NCI-H526 (cell line): ENCODE measurements at regions not wholly inside any gene's neighbourhood (a gene's known extent, or its start where the extent isn't known, plus 50 kb on each side); places are given as distances from the start of the nearest gene placed in this dataset.

Source experiments
- DNase-seq, 2 experiments: peaks; one replicate each; lab custom pipeline; 2025; lab: John Stamatoyannopoulos, UW

- peak in 1 of 2 experiments; percentile 29 for DNase-seq
Measured at GRCh38 chr2:66846887-66847286, 412.0 kb downstream of the MEIS1 start.

DNA sequence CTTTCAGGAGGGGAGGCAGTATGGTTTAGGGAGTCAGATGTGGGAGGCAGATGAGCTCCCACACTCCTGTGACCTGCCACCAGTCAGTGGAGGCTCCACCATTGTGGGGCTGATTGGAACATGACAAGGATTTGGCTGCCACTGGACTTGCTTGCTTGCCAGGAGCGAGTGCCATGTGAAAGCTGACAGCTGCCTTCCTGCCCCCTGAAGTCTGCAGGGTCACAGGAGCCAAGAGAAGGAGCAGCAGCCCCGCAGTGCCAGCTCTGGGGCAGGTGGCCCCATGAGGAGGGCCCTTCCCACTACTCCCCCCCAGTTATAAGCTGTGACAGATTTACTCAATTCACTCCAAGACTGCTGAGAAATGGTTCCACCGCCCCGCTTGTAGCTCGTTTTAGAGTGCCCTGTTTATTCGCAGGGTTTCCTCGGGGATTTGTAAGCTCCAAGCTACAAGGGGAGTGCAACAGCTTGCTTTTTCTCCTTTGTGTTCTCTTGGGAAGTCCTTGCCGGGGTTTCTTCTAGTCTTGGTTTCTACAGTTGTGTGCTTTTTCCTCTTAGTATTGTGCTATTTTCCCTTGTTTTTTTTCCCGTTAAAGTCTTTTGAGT lies 414.3 kb downstream of the MEIS1 start:
- no peak for DNase-seq

DNA sequence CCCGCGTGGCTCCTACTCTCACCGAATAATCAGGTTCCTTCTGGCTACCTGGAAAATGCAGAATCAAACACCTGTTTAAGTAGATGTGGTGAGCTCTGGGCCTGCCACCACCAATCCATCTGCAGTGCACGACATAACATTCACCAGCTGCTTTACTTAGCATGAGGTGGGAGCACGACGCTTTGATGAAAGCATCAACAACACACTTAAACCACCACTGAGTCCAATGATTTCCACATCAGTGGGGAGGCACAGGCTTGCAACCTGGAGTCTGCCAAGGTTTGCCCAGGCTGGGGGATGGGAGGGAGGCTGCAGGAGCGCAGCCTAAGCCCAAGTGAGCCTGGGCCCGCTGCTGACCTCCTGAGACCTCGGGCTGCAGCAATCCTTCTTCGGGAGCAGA lies 415.5 kb downstream of the MEIS1 start:
- DNase-seq: no peak

GRCh38 chr2:66851449-66851872 lies 416.5 kb downstream of the MEIS1 start:
- DNase-seq: no peak

DNA sequence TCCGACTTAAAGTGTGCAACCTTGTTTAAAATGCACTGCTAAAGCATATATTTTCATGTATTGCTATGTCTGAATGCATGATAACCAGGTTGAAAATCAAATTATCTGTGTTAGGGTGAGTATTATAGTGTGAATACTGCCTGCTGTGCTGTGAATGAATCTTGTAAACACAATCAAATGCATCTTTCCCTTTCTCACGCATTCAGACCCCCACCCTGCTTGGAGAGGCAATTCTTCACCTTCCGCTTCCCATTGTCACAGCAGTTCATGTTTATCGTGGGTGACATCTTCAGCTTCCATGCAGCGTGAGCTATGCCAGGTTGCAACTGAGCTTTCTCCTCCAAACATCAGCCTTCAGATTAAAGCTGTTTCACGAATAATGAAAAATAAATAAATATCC lies 418.0 kb downstream of the MEIS1 start:
- no peak for DNase-seq

GRCh38 chr2:66853585-66853984 lies 418.7 kb downstream of the MEIS1 start:
- no peak for DNase-seq

- DNase-seq: peak in 1 of 2 experiments; percentile 18
Measured at GRCh38 chr2:66854298-66854697, 419.4 kb downstream of the MEIS1 start.

GRCh38 chr2:66862885-66863650 lies 428.1 kb downstream of the MEIS1 start:
- DNase-seq: no peak

- no peak for DNase-seq
Measured at GRCh38 chr2:66865161-66865560, 430.2 kb downstream of the MEIS1 start.

DNA sequence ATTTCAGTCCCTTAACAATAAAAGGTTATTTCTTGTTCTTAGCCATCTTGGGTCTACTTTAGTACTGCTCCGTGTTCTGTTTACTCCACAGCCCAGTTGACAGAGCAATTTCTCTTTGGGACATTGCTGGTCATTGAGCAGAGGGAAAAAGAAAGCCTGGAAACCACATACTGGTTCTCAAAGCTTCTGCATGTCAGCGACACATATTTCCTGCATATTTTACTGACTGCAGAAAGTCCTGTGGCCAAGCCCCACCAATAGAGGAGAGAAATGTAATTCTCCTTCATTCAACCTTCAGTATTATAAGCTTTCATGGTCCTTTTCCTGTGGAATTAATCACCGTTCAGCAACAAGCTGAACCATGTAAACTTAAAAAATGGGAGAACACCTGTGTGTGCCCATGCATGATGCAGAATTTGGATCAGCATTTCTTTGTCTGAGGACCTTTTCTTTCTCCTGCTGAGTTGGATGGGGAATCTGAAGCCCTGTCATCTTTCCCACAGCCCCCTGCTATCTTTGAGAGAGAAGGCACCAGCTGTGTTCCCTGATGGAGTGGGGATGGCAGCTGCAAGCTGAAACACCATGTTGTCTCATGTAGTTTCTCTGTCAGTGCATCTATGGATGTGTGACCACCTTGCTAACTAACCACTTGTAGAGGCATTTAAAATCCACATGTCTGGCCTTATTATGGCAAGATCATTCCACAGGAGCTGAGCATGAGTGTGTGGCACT lies 431.6 kb downstream of the MEIS1 start:
- no peak for DNase-seq

DNA sequence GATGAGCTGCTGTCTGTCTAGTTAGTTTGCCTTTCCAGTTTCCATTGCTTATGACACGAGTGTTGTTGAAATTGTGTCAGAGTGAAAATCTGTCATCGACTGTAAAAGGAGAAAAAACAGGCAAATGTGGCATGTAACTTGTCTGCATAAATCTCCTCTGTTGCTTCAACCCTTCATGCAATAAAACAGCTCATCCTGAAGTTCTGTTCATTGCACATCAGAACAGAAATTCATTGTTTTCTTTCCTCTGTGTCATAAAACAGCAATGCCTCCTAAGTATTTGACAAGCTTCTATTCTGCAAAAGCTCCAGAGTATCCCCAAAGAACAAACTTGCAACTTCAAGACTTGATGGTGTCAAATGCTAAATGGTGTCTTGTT lies 432.1 kb downstream of the MEIS1 start:
- DNase-seq: no peak

DNA sequence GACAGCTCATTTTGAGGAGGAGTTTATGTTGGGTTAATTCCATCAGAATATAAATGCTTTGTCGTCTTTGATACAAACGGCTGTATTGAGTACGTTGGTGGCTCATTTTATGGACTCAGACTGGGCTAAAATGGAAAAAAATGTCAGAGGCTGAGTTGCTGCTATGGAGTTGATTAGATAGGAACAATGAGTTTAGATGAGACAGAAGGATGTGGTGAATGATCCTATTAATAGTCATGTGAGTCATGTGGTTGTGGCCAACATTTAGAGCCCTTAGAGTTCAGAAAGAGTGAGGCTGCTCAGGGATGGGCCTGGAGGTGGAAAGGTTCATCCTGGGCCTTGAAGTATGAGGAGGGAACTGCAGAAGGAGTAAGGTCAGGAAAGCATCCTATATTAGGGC lies 434.2 kb downstream of the MEIS1 start:
- no peak for DNase-seq

GRCh38 chr2:66872081-66872985 lies 437.4 kb downstream of the MEIS1 start:
- DNase-seq: no peak

DNA sequence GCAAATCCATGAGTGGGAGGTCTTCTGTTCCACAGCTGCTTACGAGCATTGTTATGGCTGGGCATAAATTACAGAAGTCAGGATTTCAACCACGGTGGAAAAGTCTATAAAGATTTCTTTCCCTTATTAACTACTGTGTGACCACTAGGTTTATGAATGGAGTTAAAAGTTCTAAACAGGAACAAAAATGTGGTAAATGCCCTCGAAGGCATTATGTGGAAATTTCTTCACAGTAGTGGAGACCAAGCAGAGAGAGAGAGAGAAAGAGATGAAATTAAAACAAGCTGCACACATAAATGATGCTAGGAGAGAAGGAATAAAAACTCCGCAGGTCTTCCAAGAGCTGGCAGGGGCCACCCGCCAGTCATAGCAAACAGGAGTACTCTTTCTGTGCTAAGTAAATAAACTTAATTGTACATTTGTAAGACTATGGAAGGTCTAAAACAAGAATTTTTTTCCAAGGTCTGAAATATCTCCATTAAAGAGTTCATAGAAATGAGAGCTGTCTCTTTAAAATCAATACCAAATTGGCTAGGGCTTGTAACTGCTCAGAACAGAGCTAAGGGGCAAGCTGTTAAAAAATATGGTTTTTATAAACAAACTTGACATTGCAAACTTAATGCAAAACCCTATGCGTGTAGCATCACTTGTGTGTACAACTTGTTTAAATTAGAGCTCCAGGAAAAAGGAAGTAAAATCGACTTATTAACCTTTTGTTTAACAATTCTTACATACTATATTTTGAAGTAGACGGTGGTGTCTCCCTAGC lies 438.2 kb downstream of the MEIS1 start:
- DNase-seq: no peak

GRCh38 chr2:66874411-66874810 lies 439.5 kb downstream of the MEIS1 start:
- DNase-seq: no peak

DNA sequence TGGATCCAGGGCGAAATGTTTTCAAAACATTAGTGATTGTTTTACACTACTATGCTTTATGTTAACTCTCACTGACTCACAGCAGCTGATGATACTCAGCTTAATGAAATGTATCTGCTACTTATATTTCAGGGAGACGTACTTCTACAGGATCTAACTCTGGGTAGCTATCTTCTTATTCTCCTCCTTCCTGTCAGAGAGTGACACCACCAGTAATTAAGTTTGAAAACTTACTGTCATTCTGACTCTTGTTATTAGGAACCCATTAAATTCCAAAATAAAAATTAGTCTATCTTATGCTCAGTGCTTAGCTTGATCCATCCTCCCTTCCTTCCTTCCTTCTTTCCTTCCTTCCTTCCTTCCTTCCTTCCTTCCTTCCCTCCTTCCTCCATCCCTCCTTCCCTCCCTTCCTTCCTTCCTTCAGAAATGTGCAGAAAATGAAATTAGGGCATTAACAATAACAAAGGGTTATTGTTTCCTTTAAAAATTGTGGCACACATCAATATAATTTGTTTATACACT lies 441.1 kb downstream of the MEIS1 start:
- DNase-seq: no peak

- DNase-seq: no peak
Measured at GRCh38 chr2:66885775-66886383, 451.0 kb downstream of the MEIS1 start.

DNA sequence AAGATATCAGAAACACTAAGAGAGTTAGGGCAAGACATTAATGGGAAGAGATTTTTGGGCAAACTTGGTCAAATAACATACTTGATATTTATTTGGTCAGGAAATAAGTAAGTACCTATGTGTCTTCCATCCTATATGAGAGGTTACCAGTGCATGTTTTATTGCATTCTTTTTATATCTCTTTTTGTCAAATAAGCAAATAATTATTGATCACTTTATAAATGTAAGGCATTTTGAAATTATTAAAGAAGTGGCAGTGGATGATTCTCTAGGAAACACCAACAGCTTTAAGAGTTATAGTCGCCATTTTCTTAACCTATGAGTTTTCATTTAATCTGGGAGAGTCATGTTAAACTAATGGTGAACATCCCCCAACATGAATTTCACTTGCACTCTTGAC lies 453.3 kb downstream of the MEIS1 start:
- DNase-seq: no peak

- DNase-seq: no peak
Measured at GRCh38 chr2:66888791-66889631, 454.1 kb downstream of the MEIS1 start.

DNA sequence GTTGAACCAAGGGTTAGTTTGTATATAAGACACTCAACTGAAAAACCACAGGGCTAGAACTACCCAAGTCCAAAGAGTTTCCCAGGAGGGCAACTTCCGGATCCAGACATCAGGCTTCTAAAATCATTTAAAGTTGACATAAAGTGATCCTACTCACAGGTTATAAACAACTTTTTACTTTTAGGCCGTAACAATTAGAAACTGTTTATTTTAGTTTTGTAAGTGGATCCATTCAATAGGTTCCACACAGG lies 454.6 kb downstream of the MEIS1 start:
- DNase-seq: no peak
